ENCODE measurements at regions not wholly inside any gene's neighbourhood (a gene's known extent, or its start where the extent isn't known, plus 50 kb on each side); places are given as distances from the start of the nearest gene placed in this dataset.

- Histone ChIP-seq H3K9ac (replicated peaks in 1 of 4; ENCODE audit: extremely low read depth in 1 of 4, low read depth in 3 of 4, low read length in 3 of 4) (no peak overlapping the region), H4K91ac (replicated peaks; ENCODE audit: insufficient read length, low read length) (no peak overlapping the region), H3K14ac (ENCODE audit: insufficient read length) (no peak overlapping the region), H3K4me2 (ENCODE audit: insufficient read depth in 1 of 2, low read depth in 2 of 2, low read length in 2 of 2) (no peak overlapping the region), H3K36me3 (ENCODE audit: control insufficient read depth in 2 of 4, insufficient read depth in 4 of 4, low read length in 3 of 4) (no peaks in the 10 kb centered on the region), H2BK15ac (ENCODE audit: low read length) (no peak overlapping the region), H3K56ac (replicated peaks; ENCODE audit: insufficient read length, low read depth, low read length) (no peak overlapping the region), H2BK12ac (ENCODE audit: low read depth, low read length) (no peak overlapping the region), H2AFZ (ENCODE audit: low read length) (no peak overlapping the region), H3K18ac (ENCODE audit: extremely low read depth, low read length) (no peak overlapping the region), H3K79me1 (ENCODE audit: low read depth, low read length) (no peaks in the 10 kb centered on the region), H3K23me2 (ENCODE audit: low read depth, low read length) (no peaks in the 10 kb centered on the region), H4K20me1 (replicated peaks in 1 of 2; ENCODE audit: control insufficient read depth in 1 of 2, insufficient read depth in 2 of 2, low read length in 2 of 2) (no peaks in the 10 kb centered on the region), H3K27me3 (replicated peaks in 1 of 4; ENCODE audit: control insufficient read depth in 3 of 4, extremely low read depth in 1 of 4, insufficient read depth in 3 of 4, low read length in 3 of 4) (no peaks in the 10 kb centered on the region), H3K4me1 (replicated peaks in 1 of 4; ENCODE audit: control insufficient read depth in 3 of 4, insufficient read depth in 4 of 4, low read length in 3 of 4) (no peaks in the 10 kb centered on the region; a peak in 1 of 7 replicates), H3K4ac (replicated peaks; ENCODE audit: insufficient read length, low read depth, low read length) (no peak overlapping the region), H2BK5ac (ENCODE audit: low read depth, low read length) (no peak overlapping the region), H3K9me3 (ENCODE audit: insufficient read depth in 2 of 2, low read depth in 1 of 2, low read length in 1 of 2) (0 out of 4 replicates have a peak, but pooled peaks cover 0 to under 1% of the 10 kb centered on the region in 2 experiments), H4K8ac (ENCODE audit: extremely low read depth, insufficient read depth, low read length) (no peak overlapping the region), H3K23ac (ENCODE audit: insufficient read length) (no peak overlapping the region), H3K4me3 (ENCODE audit: extremely low read depth in 1 of 4, insufficient read depth in 2 of 4, low read depth in 3 of 4, low read length in 4 of 4) (no peak overlapping the region), H3K79me2 (ENCODE audit: control insufficient read depth in 1 of 2, insufficient read depth in 2 of 2, low read length in 2 of 2) (no peaks in the 10 kb centered on the region), H2BK20ac (ENCODE audit: low read length) (no peak overlapping the region), H2AK5ac (ENCODE audit: low read depth, low read length) (no peak overlapping the region), H3K27ac (ENCODE audit: low read depth, low read length) (no peak overlapping the region), H4K5ac (ENCODE audit: insufficient read length, low read depth, low read length) (no peak overlapping the region), H2BK120ac (replicated peaks; ENCODE audit: low read depth, low read length) (no peak overlapping the region)
- FAIRE-seq (no peak), DNase-seq (ENCODE audit: low read depth in 1 of 2, low spot score in 2 of 2) (no peak)
- 94% methylated on average over 5 of the region's 5 CpGs; no CpG with 5 or more reads in 1 of the 2 experiments for WGBS, 2 experiments (ENCODE audit: extremely low coverage in 1 of 2, insufficient coverage in 1 of 2, insufficient read length in 1 of 2, insufficient replicate concordance in 2 of 2, low coverage in 1 of 2, low lambda C conversion rate in 2 of 2, missing lambda C conversion rate in 1 of 2)
- POLR2A ChIA-PET (ENCODE audit: partially characterized antibody), result no interaction called here
- CTCF ChIA-PET (ENCODE audit: partially characterized antibody), result no interaction called here
- TF ChIP-seq USF2 (IDR thresholded peaks at IDR 0.05; ENCODE audit: low read length) (no peak), BRCA1 (IDR thresholded peaks at IDR 0.05; ENCODE audit: low read depth, low read length) (no peak), SP4 (IDR thresholded peaks at IDR 0.05; ENCODE audit: low read length) (no peak), SUZ12 (IDR thresholded peaks at IDR 0.05; ENCODE audit: low read length) (no peak), ATF2 (IDR thresholded peaks at IDR 0.05; ENCODE audit: low read length) (no peak), GABPA (IDR thresholded peaks at IDR 0.05; ENCODE audit: borderline replicate concordance, insufficient read depth, low read length) (no peak), KDM4A (IDR thresholded peaks at IDR 0.05; ENCODE audit: low read depth, low read length, severe bottlenecking) (no peak), ATF3 (IDR thresholded peaks at IDR 0.05; ENCODE audit: insufficient read depth, low read depth, low read length) (no peak), SAP30 (IDR thresholded peaks at IDR 0.05; ENCODE audit: insufficient read depth, insufficient replicate concordance, low read length) (no peak), SIN3A (conservative IDR thresholded peaks at IDR 0.05 in 1 of 2, IDR thresholded peaks at IDR 0.05 in 1 of 2; ENCODE audit: low read depth in 1 of 2, low read length in 2 of 2) (no peak)
Measured at GRCh38 chr5:3145641-3146040, 394.2 kb upstream of the IRX2 start.
